HFF-Myc (cell line): ENCODE measurements at regions not wholly inside any gene's neighbourhood (a gene's known extent, or its start where the extent isn't known, plus 50 kb on each side); places are given as distances from the start of the nearest gene placed in this dataset.

Source experiments
- DNase-seq: peaks from one replicate; pipeline ENCODE4 v3.0.0-alpha.2; 2011; ENCODE audit warnings: low read depth; ENCODE audit errors: extremely low read depth
- H3K4me3 ChIP-seq: replicated peaks from 2 replicates; pipeline ENCODE4 v1.5.1; 2011; ENCODE audit warnings: low read depth, mild to moderate bottlenecking, control low read depth, low read length
- TF ChIP-seq, protein P1 (sequence below): IDR thresholded peaks from 2 replicates; pipeline ENCODE4 v1.5.1; 2012; ENCODE audit warnings: mild to moderate bottlenecking, low read depth, low read length, control low read depth; ENCODE audit errors: missing control alignments

DNA sequence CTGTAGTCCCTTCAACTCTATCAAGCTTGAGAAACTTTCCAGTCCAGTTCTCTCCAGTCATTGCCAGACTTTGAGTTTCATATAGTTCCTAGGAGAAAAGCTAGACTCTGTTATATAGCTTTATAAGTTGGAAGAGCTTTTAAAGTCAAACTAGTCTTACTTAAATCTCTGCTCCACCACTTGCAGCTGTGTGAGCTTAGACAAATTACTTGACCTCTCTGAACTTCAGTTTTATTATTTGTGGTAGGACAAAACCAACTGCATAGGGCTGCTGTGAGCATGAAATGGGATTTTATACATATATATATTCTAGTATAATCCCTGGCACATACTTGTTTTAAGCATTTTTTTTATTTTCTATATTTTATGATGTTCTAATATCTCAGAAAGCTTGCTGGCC lies 338.7 kb upstream of the NR5A2 start:
- DNase-seq: no peak
- no peak overlapping the region for H3K4me3 ChIP-seq
- TF ChIP-seq, protein P1, sequence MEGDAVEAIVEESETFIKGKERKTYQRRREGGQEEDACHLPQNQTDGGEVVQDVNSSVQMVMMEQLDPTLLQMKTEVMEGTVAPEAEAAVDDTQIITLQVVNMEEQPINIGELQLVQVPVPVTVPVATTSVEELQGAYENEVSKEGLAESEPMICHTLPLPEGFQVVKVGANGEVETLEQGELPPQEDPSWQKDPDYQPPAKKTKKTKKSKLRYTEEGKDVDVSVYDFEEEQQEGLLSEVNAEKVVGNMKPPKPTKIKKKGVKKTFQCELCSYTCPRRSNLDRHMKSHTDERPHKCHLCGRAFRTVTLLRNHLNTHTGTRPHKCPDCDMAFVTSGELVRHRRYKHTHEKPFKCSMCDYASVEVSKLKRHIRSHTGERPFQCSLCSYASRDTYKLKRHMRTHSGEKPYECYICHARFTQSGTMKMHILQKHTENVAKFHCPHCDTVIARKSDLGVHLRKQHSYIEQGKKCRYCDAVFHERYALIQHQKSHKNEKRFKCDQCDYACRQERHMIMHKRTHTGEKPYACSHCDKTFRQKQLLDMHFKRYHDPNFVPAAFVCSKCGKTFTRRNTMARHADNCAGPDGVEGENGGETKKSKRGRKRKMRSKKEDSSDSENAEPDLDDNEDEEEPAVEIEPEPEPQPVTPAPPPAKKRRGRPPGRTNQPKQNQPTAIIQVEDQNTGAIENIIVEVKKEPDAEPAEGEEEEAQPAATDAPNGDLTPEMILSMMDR: no peak

DNA sequence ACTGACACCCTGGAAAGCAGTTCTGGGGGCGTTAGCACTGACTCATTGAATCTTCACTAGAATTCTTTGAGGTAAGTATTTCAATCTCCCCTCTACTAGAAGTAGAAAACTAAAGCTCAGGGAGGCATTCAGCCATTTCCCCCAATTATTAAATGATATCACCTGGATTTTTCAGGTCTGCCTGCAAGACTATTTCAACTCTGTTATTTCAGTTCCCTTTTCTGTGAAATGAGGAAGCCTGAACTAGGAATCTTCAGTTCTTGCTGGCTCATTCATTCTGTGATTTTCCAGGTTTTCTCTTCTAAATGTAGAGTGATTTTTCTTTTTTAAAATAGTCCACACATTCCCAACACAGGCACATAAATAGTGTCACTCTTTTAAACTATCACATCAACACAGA lies 337.0 kb upstream of the NR5A2 start:
- TF ChIP-seq, protein P1: no peak
- no peak for DNase-seq
- H3K4me3 ChIP-seq: no peak overlapping the region

DNA sequence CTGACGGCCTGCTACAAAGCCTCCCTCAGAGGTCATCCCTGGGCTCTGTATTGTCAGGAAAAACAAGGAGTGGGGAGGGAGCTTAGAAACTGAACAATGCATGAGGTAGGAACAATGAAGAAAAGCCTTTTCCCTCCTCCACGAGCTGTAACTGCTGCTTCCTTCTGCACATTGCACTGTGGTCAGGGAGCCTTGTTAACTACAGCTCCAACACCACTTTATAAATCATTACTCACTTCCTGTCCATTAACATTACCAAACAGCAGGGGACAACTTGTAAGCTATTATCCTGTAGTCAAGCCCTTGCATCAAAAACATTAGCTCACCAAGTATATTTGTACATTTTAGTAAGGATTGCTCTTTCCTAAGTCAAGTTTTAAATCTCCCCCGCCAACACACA lies 336.0 kb upstream of the NR5A2 start:
- TF ChIP-seq, protein P1: no peak
- peak; percentile 63 for DNase-seq
- H3K4me3 ChIP-seq: no peak overlapping the region

GRCh38 chr1:199693724-199694123 lies 333.8 kb upstream of the NR5A2 start:
- TF ChIP-seq, protein P1: no peak
- DNase-seq: no peak
- no peak overlapping the region for H3K4me3 ChIP-seq

- TF ChIP-seq, protein P1: no peak
- no peak overlapping the region for H3K4me3 ChIP-seq
Measured at GRCh38 chr1:199696225-199696624, 331.3 kb upstream of the NR5A2 start.

GRCh38 chr1:199698222-199698621 lies 329.3 kb upstream of the NR5A2 start:
- DNase-seq: no peak
- TF ChIP-seq, protein P1: no peak
- no peak overlapping the region for H3K4me3 ChIP-seq

More at GRCh38 chr1:199696225-199696624, 331.3 kb upstream of the NR5A2 start:
- no peak for DNase-seq

DNA sequence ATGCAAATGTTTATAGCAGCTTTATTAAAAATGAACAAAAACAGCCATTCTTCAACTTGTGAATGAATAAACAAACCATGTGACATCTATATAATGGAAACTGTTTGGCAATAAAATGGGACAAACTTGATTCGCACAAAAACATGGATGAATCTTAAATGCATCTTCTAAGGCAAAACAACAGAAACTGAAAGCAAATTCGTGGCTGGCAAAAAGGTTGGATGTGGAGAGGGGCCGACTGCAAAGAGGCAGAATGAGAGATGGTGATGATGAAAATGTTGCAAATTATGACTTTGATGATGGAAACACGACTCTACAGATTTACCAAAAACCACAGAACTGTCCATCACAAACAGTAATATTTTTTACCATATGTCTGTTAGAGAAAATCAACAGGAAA lies 327.0 kb upstream of the NR5A2 start:
- H3K4me3 ChIP-seq: no peak overlapping the region
- TF ChIP-seq, protein P1: no peak
- DNase-seq: no peak
